ENCODE measurements at regions not wholly inside any gene's neighbourhood (a gene's known extent, or its start where the extent isn't known, plus 50 kb on each side); places are given as distances from the start of the nearest gene placed in this dataset.
"Not testable (repeated sequence)": the region's sequence is repeated elsewhere in the genome, so short reads cannot be mapped to it uniquely, and the experiment has no call there.

- H3K27ac Mint-ChIP-seq (ENCODE audit: unreplicated experiment): no peak overlapping the region
- peaks cover 6% of the 10 kb centered on the region for H3K9me3 Mint-ChIP-seq (ENCODE audit: low read depth)
- H3K36me3 Mint-ChIP-seq (ENCODE audit: low read depth): no peaks in the 10 kb centered on the region
- H3K27me3 Mint-ChIP-seq (ENCODE audit: low read depth): no peaks in the 10 kb centered on the region
- H3K4me3 Mint-ChIP-seq (ENCODE audit: unreplicated experiment): no peak overlapping the region
- no peak for TF ChIP-seq CTCF (IDR thresholded peaks at IDR 0.05)
- no peak for DNase-seq (ENCODE audit: low spot score)
- peaks cover 9% of the 10 kb centered on the region for H3K4me1 Mint-ChIP-seq (ENCODE audit: low read depth)
Observed at GRCh38 chr10:36421992-36422391, 703.4 kb upstream of the ANKRD30A start.

- Mint-ChIP-seq H3K27ac (ENCODE audit: unreplicated experiment) (no peak overlapping the region), H3K27me3 (ENCODE audit: low read depth) (no peaks in the 10 kb centered on the region), H3K4me1 (ENCODE audit: low read depth) (no peaks in the 10 kb centered on the region), H3K36me3 (ENCODE audit: low read depth) (peaks cover 5% of the 10 kb centered on the region), H3K4me3 (ENCODE audit: unreplicated experiment) (no peak overlapping the region), H3K9me3 (ENCODE audit: low read depth) (peaks cover 19% of the 10 kb centered on the region)
- DNase-seq (ENCODE audit: low spot score): no peak
- TF ChIP-seq CTCF (IDR thresholded peaks at IDR 0.05): no peak
Observed at GRCh38 chr10:36416513-36416912, 708.9 kb upstream of the ANKRD30A start.

GRCh38 chr10:36412942-36413341 lies 712.5 kb upstream of the ANKRD30A start:
- Mint-ChIP-seq H3K27me3 (ENCODE audit: low read depth) (no peaks in the 10 kb centered on the region), H3K27ac (ENCODE audit: unreplicated experiment) (no peak overlapping the region), H3K36me3 (ENCODE audit: low read depth) (peaks cover 5% of the 10 kb centered on the region), H3K9me3 (ENCODE audit: low read depth) (peaks cover 19% of the 10 kb centered on the region), H3K4me1 (ENCODE audit: low read depth) (no peaks in the 10 kb centered on the region), H3K4me3 (ENCODE audit: unreplicated experiment) (no peak overlapping the region)
- TF ChIP-seq CTCF (IDR thresholded peaks at IDR 0.05): no peak
- DNase-seq (ENCODE audit: low spot score): no peak

- not testable (repeated sequence) for H3K4me1 Mint-ChIP-seq (ENCODE audit: low read depth); H3K27ac Mint-ChIP-seq (ENCODE audit: unreplicated experiment); H3K36me3 Mint-ChIP-seq (ENCODE audit: low read depth); H3K27me3 Mint-ChIP-seq (ENCODE audit: low read depth); DNase-seq (ENCODE audit: low spot score); H3K9me3 Mint-ChIP-seq (ENCODE audit: low read depth); H3K4me3 Mint-ChIP-seq (ENCODE audit: unreplicated experiment)
Observed at GRCh38 chr10:36400238-36400637, 725.2 kb upstream of the ANKRD30A start.

GRCh38 chr10:36393801-36394200 lies 731.6 kb upstream of the ANKRD30A start:
- Mint-ChIP-seq H3K27me3 (ENCODE audit: low read depth) (no peaks in the 10 kb centered on the region), H3K9me3 (ENCODE audit: low read depth) (peaks cover 4% of the 10 kb centered on the region), H3K36me3 (ENCODE audit: low read depth) (peaks cover 4% of the 10 kb centered on the region), H3K27ac (ENCODE audit: unreplicated experiment) (no peak overlapping the region), H3K4me1 (ENCODE audit: low read depth) (peaks cover 15% of the 10 kb centered on the region), H3K4me3 (ENCODE audit: unreplicated experiment) (no peak overlapping the region)
- no peak for DNase-seq (ENCODE audit: low spot score)
- TF ChIP-seq CTCF (IDR thresholded peaks at IDR 0.05): no peak

GRCh38 chr10:36391405-36391804 lies 734.0 kb upstream of the ANKRD30A start:
- Mint-ChIP-seq H3K4me3 (ENCODE audit: unreplicated experiment) (no peak overlapping the region), H3K9me3 (ENCODE audit: low read depth) (peaks cover 4% of the 10 kb centered on the region), H3K4me1 (ENCODE audit: low read depth) (peaks cover 15% of the 10 kb centered on the region), H3K36me3 (ENCODE audit: low read depth) (peaks cover 4% of the 10 kb centered on the region), H3K27ac (ENCODE audit: unreplicated experiment) (no peak overlapping the region), H3K27me3 (ENCODE audit: low read depth) (no peaks in the 10 kb centered on the region)
- TF ChIP-seq CTCF (IDR thresholded peaks at IDR 0.05): no peak
- DNase-seq (ENCODE audit: low spot score): no peak

Data from chondrocyte (in vitro differentiated cells).